ENCODE measurements at regions not wholly inside any gene's neighbourhood (a gene's known extent, or its start where the extent isn't known, plus 50 kb on each side); places are given as distances from the start of the nearest gene placed in this dataset.

GRCh38 chr6:90865513-90865912 lies 278.6 kb upstream of the MAP3K7 start:
- H3K4me3 ChIP-seq, result no peak overlapping the region
- no peak overlapping the region for H3K27ac ChIP-seq
- H3K36me3 ChIP-seq, result no peaks in the 10 kb centered on the region
- intact Hi-C loops (cut with DNase I; ENCODE audit: low total_unique reads), result no loop called here
- no peaks in the 10 kb centered on the region for H3K4me1 ChIP-seq
- TF ChIP-seq POLR2A (IDR thresholded peaks at IDR 0.05), result no peak
- no peak for TF ChIP-seq POLR2AphosphoS5 (IDR thresholded peaks at IDR 0.05)
- no peak for DNase-seq (ENCODE audit: low spot score in 2 of 2)
- H3K9me3 ChIP-seq, result no peaks in the 10 kb centered on the region
- no peaks in the 10 kb centered on the region for H3K27me3 ChIP-seq

- Histone ChIP-seq H3K27me3 (no peaks in the 10 kb centered on the region), H3K4me1 (no peaks in the 10 kb centered on the region), H3K4me3 (no peak overlapping the region), H3K36me3 (no peaks in the 10 kb centered on the region), H3K27ac (no peak overlapping the region), H3K9me3 (no peaks in the 10 kb centered on the region)
- intact Hi-C loops (cut with DNase I; ENCODE audit: low total_unique reads), result no loop called here
- no peak for TF ChIP-seq POLR2A (IDR thresholded peaks at IDR 0.05)
- TF ChIP-seq CTCF (IDR thresholded peaks at IDR 0.05), result no peak
- TF ChIP-seq POLR2AphosphoS5 (IDR thresholded peaks at IDR 0.05), result no peak
- no peak for DNase-seq (ENCODE audit: low spot score in 2 of 2)
Measured at GRCh38 chr6:90863043-90863442, 276.2 kb upstream of the MAP3K7 start.

GRCh38 chr6:90860822-90861601 lies 274.1 kb upstream of the MAP3K7 start:
- no peaks in the 10 kb centered on the region for H3K27me3 ChIP-seq
- H3K27ac ChIP-seq, result no peak overlapping the region
- no peaks in the 10 kb centered on the region for H3K4me1 ChIP-seq
- no peaks in the 10 kb centered on the region for H3K36me3 ChIP-seq
- H3K4me3 ChIP-seq, result no peak overlapping the region
- DNase-seq (ENCODE audit: low spot score in 2 of 2), result no peak
- H3K9me3 ChIP-seq, result no peaks in the 10 kb centered on the region
- intact Hi-C loops (cut with DNase I; ENCODE audit: low total_unique reads), result no loop called here
- TF ChIP-seq CTCF (IDR thresholded peaks at IDR 0.05), result no peak
- no peak for TF ChIP-seq POLR2AphosphoS5 (IDR thresholded peaks at IDR 0.05)
- no peak for TF ChIP-seq POLR2A (IDR thresholded peaks at IDR 0.05)

- Histone ChIP-seq H3K4me1 (no peaks in the 10 kb centered on the region), H3K4me3 (no peak overlapping the region), H3K9me3 (no peaks in the 10 kb centered on the region), H3K27me3 (no peaks in the 10 kb centered on the region), H3K36me3 (no peaks in the 10 kb centered on the region), H3K27ac (no peak overlapping the region)
- TF ChIP-seq POLR2AphosphoS5 (IDR thresholded peaks at IDR 0.05) (no peak), POLR2A (IDR thresholded peaks at IDR 0.05) (no peak), CTCF (IDR thresholded peaks at IDR 0.05) (no peak)
- intact Hi-C loops (cut with DNase I; ENCODE audit: low total_unique reads), result no loop called here
- no peak for DNase-seq (ENCODE audit: low spot score in 2 of 2)
Measured at GRCh38 chr6:90859612-90860011, 272.7 kb upstream of the MAP3K7 start.

- H3K36me3 ChIP-seq, result no peaks in the 10 kb centered on the region
- H3K4me1 ChIP-seq, result no peaks in the 10 kb centered on the region
- H3K27ac ChIP-seq, result peak overlapping the region in 1 of 2 donors; percentile 46
- DNase-seq (ENCODE audit: low spot score in 2 of 2), result peak; percentile 51 to 73
- no peak overlapping the region for H3K4me3 ChIP-seq
- TF ChIP-seq POLR2AphosphoS5 (IDR thresholded peaks at IDR 0.05), result no peak
- no peak for TF ChIP-seq POLR2A (IDR thresholded peaks at IDR 0.05)
- no peak for TF ChIP-seq CTCF (IDR thresholded peaks at IDR 0.05)
- H3K27me3 ChIP-seq, result no peaks in the 10 kb centered on the region
- intact Hi-C loops (cut with DNase I; ENCODE audit: low total_unique reads), result no loop called here
- no peaks in the 10 kb centered on the region for H3K9me3 ChIP-seq
Measured at GRCh38 chr6:90859056-90859455, 272.2 kb upstream of the MAP3K7 start.

All from breast epithelium (tissue), 4 donors.